EL (cell line): ENCODE measurements at regions not wholly inside any gene's neighbourhood (a gene's known extent, or its start where the extent isn't known, plus 50 kb on each side); places are given as distances from the start of the nearest gene placed in this dataset.
A peak's percentile ranks its signal among the peaks of the same experiment; 100 is the strongest.
"Not testable (repeated sequence)": the region's sequence is repeated elsewhere in the genome, so short reads cannot be mapped to it uniquely, and the experiment has no call there.

Source experiments
- DNase-seq: peaks from one replicate; pipeline ENCODE4 v3.0.0-alpha.2; 2016

- no peak for DNase-seq
These were observed 73.2 kb downstream of the GGTLC2 start for GRCh38 chr22:22717664-22718063.

GRCh38 chr22:22720201-22720723 is 75.8 kb downstream of the GGTLC2 start:
- DNase-seq = peak; percentile 47

GRCh38 chr22:22720724-22721261 is 76.4 kb downstream of the GGTLC2 start:
- no peak for DNase-seq

DNA sequence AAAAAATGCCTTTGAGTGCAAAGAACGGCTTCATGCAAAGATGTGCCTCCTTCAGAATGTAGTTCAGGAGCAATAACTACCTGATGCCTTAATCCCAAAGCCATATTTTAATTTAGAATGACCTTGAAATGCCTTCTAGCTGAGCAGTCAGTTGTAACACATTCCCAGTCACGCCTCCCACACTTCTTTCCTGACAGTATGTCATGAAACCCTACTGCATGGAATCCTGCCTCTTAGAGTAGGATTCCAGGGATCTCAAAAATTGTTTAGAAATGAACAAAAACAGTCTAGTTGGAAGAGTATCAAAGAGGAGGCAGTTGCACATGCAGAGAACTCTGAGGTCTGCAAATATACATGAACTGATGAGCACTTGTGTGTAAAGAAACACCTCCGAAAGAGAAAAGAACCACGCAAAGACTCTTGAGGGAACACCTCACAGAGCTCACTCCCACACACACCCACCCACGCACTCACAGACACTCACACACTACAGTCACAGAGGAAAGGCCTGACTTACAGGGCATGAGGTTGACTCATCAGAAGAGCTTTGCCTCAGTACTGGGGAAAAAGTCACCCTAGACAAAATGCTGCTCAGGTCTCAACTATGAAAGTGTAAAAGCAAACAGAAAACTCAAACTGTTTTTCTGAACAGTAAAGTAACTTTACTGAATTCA is 77.4 kb downstream of the GGTLC2 start:
- DNase-seq = peak; percentile 9

GRCh38 chr22:22728382-22728781 is 84.0 kb downstream of the GGTLC2 start:
- DNase-seq = no peak

DNA sequence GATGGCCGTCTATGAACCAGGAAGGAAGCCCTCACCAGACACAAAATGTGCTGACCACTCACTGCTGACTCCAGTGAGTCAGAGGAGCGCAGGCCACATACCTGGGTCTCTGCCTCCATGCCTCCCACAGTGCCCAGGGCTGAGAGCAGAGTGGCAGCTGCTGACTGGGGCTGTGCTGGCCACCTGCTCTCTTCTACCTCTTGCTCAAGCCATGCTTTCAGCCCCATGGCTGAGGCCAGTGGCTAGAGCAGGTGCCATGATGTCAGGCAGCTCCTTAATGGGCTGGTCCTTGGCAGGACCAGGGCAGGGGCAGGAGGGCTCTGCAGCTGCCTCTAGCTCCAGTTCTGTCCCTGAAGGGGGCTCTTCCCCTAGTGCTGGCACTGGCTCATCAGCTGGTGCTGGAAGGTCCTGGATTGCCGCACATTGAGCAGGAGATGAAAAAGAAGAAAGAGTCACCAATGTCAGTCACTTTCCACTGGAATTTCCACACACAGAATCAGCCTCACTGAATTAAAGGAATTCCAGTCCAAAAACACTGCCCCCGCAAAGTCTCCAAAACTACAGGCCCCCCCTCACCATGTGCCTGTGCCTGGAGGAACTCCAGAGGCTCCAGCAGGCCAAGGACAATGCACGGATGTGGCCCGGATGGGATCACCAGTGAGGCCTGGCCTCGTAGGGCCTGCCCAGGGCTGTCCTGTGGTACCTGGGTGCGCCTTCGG is 86.4 kb downstream of the GGTLC2 start:
- DNase-seq = no peak

DNA sequence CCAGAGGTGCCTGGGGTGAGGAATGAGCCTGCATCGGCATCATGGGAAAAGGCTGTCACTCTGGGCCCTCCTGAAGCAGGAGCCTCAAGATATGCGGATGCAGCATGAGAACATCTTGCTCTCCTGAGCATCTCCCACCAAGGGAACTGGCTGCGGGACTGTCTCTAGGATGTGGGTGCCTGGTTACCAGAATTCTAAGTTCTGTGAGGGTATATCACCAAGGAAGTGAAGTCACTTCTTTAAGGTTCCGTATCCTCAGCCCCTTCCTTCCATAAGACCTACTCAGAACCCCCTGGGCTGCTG is 86.9 kb downstream of the GGTLC2 start:
- no peak for DNase-seq

GRCh38 chr22:22733006-22733405 is 88.6 kb downstream of the GGTLC2 start:
- not testable (repeated sequence) for DNase-seq

- DNase-seq = no peak
These were observed 89.5 kb downstream of the GGTLC2 start for GRCh38 chr22:22733881-22734373.

DNA sequence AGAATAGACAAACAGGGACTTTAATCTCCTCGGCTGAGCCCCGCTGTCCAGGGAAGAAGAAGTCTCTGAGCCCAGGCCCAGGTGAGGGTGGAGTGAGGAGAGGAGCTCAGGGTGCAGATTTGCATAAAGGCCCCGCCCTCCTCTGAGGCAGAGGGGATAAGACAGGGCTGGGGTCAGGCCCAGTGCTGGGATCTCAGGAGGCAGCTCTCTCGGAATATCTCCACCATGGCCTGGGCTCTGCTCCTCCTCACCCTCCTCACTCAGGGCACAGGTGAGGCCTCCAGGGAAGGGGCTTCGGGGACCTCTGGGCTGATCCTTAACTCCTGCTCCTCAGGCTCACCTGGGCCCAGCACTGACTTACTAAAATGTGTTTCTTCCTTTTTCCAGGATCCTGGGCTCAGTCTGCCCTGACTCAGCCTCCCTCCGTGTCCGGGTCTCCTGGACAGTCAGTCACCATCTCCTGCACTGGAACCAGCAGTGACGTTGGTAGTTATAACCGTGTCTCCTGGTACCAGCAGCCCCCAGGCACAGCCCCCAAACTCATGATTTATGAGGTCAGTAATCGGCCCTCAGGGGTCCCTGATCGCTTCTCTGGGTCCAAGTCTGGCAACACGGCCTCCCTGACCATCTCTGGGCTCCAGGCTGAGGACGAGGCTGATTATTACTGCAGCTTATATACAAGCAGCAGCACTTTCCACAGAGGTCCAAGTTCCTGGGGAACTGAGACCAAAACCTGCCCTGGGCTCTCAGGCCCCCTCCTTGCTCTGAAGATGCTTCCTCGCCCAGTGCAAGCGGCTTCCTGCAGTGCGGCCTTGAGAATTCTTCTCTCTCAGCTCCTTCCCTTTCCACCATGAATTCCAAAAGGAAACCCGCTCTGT is 90.2 kb downstream of the GGTLC2 start:
- not testable (repeated sequence) for DNase-seq

GRCh38 chr22:22735276-22735675 is 90.9 kb downstream of the GGTLC2 start:
- not testable (repeated sequence) for DNase-seq

DNA sequence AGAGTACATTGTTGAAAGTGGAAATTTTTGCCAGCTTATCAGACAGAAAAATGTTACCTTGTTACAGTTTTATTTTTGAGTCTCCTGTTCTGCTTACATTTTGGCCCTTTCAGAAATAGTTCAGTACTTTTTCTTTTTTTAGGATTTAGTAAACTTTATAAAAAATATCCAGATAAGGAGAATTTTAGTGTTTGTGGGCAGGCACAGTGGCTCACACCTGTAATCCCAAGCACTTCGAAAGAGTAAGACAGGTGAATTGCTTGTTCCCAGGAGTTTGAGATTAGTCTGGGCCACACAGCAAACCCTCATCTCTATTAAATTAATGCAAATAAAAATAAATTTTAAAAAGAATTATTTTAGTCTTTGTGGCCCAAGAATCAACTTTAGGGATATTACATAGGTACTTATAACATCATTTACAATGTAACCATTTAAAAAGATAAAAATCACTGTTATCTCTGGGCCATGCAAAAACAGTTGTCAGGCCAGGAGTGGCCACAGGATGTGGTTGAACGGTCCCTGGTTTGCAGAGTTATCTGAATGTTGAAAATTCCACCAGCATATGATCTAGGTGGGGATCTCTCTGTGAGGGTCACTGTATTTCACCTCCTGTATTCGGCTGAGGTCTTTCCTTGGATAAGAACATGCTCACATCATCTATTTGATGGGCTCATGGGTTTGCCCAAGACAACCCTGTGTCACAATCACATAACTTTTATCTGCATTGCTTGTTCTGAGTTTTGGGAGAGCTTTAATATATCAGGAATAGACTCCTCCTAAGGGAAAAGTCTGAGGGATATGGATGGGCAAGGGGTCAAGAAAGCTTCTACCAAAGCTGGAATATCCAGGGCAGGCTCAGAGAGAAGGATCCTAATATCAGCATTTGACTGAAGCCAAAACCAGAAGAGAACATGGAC is 91.5 kb downstream of the GGTLC2 start:
- no peak for DNase-seq

DNA sequence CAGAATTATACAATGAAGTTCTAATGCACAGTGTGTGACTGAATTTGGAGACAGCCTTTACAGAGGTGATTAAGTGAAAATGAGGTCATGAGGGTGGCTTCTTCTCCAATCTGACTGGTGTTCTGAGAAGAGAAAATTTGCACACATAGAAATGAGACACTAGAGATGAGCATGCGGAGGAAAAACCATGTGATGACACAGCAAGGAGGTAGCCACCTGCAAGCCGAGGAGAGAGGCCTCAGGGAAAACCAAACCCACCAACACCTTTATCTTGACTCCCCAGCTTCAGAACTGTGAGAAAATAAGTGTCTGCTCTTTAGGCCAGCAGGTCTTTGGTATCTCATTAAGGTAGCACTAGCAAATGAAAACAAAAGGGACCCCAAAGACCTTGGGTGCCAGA is 93.2 kb downstream of the GGTLC2 start:
- DNase-seq = no peak

- no peak for DNase-seq
These were observed 94.7 kb downstream of the GGTLC2 start for GRCh38 chr22:22738959-22739585.

GRCh38 chr22:22740560-22741276 is 96.3 kb downstream of the GGTLC2 start:
- no peak for DNase-seq

- DNase-seq = no peak
These were observed 97.4 kb downstream of the GGTLC2 start for GRCh38 chr22:22741843-22742242.

- no peak for DNase-seq
These were observed 98.2 kb downstream of the GGTLC2 start for GRCh38 chr22:22742641-22743040.

DNA sequence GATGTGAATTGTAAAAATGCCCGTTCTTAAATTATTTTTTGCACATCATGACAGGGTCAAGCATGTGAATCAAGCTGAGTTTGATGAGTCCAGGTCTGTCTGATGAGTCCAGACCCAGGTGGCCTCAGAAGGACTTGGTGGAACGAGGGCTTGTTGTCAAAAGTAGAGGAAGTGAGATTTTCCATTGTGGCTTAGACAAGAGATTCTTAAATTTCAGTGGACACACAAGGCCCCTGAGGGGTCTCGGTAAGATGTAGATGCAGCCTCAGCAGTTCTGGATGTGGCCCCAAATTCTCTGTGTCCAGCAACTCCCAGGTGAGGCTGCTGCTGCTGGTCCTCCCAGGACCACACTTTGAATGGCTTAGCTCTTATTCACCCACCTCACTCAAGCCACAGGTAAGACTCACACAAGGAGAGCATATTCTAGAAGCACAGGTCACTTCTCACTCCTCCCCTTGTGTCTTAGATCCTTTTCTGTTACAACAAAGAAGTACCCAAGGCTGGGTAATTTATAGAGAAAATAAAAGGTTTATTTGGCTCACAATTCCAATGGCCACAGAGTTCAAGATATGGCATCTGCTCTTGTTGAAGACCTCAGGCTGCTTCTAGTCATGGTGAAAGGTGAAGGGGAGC is 98.8 kb downstream of the GGTLC2 start:
- no peak for DNase-seq

DNA sequence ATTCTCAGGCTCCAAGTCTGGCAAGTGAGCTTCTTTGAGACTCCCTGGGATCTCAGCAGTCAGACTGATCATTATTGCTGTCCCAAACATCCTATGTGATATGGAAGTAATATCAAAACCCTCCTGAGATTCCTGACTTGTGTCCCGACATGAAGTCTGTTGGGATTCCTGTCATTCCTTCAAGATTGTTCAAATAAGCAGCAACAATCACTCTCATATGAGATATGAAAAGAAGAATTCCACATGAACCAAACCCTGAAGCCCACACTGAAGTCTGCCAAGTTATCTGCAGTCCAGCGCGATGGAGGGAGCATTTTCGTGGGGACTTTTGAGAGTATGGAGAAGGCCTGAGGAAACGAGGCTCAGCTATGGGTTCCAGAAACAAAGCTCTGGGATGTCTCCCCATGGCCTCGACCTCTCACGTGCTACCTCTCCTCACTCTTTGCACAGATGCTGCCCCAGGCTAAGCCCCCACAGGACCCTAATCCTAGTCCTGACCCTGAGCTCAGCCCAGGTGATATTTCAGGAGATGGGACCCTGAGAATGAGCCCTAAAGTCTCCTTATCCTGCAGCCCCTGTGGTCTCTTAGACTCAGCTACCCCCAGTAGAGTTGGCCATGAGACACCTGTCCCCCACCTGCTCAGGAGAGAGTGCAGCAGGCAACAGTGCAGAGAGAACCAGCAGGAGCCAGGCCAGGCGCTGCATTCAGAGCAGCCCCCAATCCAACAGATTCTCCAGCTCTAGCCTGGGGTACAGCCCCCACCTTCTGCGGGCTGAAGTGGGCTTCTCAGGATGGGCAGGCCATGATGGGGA is 100.2 kb downstream of the GGTLC2 start:
- no peak for DNase-seq
